GM12873 (cell line): ENCODE measurements at regions not wholly inside any gene's neighbourhood (a gene's known extent, or its start where the extent isn't known, plus 50 kb on each side); places are given as distances from the start of the nearest gene placed in this dataset.

Experiments used
- TF ChIP-seq, protein P1 (sequence below): IDR thresholded peaks from 2 replicates; pipeline ENCODE4 v1.5.1; 2012; ENCODE audit warnings: low read depth, mild to moderate bottlenecking, moderate library complexity, low read length, control low read depth; ENCODE audit not compliant: insufficient read depth; ENCODE audit errors: missing control alignments

DNA sequence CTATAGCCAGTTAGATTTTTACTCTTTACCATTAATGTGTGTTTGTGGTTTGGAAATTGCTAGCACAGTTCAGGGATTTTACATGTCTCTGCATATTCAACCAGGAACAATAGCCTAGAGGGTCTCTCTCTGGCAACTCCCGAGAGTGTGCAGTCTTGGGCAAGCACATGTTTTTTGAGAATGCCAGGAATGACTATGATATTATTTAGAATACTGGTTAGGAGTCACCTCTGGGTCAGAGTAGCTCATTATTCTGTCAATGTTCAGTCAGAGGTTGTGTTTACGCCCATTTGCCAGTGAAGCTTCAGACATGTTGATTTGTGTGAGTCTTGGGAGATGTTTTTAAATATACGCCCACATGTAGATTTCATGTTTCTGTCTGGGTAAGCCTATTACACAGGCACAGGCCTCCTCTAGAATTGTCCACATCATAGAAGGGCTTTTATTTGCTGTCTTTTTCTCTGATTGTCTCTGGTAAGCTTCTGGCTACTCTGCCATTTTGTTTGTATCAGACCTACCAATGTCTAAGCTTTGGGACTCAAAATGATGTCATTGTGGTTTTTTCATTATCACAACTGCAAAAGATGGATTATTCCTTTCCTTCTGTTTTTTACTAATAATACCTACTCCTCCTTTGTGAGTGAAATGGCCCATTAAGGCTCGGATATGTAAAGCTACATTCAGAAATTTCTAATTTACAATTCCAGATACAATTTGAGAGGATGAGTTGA, 203.1 kb upstream of the PPFIA2 start:
- TF ChIP-seq, protein P1, sequence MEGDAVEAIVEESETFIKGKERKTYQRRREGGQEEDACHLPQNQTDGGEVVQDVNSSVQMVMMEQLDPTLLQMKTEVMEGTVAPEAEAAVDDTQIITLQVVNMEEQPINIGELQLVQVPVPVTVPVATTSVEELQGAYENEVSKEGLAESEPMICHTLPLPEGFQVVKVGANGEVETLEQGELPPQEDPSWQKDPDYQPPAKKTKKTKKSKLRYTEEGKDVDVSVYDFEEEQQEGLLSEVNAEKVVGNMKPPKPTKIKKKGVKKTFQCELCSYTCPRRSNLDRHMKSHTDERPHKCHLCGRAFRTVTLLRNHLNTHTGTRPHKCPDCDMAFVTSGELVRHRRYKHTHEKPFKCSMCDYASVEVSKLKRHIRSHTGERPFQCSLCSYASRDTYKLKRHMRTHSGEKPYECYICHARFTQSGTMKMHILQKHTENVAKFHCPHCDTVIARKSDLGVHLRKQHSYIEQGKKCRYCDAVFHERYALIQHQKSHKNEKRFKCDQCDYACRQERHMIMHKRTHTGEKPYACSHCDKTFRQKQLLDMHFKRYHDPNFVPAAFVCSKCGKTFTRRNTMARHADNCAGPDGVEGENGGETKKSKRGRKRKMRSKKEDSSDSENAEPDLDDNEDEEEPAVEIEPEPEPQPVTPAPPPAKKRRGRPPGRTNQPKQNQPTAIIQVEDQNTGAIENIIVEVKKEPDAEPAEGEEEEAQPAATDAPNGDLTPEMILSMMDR: no peak

DNA sequence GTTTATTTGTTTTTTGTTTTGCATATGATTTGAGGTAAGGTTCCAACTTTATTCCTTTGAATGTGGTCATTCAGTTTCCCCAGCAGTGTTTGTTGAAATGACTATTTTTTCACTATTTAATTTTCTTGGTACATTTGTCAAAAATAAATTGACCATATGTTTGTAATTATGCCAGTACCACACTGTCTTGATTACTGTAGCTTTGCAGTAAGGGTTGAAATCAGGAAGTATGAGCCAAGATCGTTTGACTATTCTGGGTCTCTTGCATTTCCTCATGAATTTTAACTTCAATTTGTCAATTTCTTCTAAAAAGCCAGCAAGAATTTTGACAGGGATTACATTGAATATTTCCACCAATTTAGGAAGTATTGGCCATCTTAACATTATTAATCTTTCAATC, 199.3 kb upstream of the PPFIA2 start:
- TF ChIP-seq, protein P1: no peak

DNA sequence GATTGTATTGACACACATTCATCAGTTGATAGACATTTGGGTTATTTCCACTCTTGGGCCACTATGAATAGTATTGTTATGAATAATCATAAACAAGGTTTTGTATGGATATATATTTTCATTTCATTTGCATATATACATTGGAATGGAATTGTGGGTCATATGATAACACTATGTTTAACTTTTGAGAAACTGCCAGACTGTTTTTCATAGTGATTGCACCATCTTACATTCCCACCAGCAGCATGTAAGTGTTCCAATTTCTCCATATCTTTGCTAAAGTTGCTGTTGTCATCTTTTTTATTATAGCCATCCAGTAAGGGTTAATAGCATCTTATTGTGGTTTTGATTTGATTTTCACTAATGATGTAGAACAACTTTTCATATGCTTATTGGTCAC, 198.5 kb upstream of the PPFIA2 start:
- TF ChIP-seq, protein P1: no peak

DNA sequence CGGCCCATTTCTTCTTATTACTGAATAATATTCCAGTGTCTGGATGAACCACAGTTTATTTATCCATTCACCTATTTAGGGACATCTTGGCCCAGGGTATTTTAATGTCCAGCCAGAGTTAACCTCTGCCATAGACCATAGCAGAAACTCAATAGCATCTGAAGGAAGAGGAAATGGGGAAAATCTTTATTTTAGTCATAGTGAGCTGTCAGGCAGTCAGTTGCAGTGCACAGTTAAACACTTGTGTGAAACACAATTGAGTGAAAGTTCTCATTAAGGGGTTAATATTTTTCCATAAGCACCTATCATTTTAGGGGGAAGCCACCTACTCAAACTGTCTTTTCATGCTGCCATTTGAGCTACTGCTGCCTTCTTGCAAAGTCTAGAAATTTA, 197.3 kb upstream of the PPFIA2 start:
- TF ChIP-seq, protein P1: no peak

DNA sequence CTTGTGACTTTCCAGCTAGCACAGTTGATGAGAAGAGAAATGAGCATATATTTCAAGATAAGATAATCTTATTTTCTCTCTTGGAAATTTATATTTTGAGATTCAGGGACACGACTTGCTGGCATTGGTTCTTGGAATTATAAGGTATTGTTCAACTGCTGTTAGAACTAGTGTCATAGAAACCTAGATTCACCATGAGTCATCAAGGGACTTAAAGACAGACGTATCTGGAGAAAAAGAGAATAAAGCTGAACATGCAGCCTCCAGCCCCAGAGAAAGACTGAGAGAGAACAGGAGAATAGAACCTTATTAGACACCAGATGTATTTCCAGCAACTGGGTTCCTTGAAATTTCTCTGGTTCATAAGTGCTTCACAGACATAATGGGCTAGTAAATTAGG, 194.4 kb upstream of the PPFIA2 start:
- TF ChIP-seq, protein P1: no peak

DNA sequence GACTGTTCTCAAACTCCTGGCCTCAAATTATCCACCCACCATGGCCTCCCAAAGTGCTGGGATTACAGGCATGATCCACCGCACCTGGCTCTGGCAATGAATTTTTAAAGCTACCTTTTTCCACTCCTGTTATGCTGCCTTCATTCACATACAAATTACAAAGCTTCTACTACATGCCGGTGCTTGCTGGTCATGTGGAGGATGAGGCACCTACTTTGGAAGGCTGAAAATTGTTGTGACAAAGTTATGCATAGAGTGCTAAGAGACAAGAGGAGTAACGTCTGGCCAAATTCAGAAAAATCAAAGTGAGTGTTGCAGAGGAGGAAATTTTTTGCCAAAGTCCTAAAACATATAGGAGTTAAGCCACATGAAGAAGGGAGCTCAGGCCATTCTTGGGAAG, 191.7 kb upstream of the PPFIA2 start:
- TF ChIP-seq, protein P1: no peak

DNA sequence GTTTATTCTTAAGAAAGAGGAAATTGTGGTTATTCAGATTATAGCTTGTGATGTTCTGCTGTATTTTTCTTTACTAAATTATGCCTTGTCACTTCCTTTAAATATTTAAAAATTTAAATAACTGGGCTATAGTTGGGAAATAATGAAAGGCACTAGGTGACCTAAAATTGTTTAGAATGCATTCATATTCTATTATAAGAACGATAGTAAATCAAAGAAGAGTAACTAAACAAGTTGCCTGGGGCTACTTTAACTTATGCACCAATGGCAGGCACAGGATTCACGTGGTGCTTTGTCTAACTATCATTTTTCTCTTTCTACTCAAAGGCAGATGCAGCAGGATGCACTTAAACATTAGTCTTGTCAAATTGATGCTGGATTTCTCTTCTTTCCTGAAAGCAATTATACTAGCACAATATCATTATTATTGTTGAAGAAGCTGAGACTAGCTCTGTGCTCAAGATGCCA, 190.7 kb upstream of the PPFIA2 start:
- TF ChIP-seq, protein P1: no peak
